NOMO-1 (cell line): ENCODE measurements at regions not wholly inside any gene's neighbourhood (a gene's known extent, or its start where the extent isn't known, plus 50 kb on each side); places are given as distances from the start of the nearest gene placed in this dataset.
A peak's percentile ranks its signal among the peaks of the same experiment; 100 is the strongest.

ENCODE experiments used
- DNase-seq, 2 experiments: peaks; one replicate each; lab custom pipeline; 2025; ENCODE audit not compliant: unreplicated experiment in 2 of 2; lab: John Stamatoyannopoulos, UW

DNA sequence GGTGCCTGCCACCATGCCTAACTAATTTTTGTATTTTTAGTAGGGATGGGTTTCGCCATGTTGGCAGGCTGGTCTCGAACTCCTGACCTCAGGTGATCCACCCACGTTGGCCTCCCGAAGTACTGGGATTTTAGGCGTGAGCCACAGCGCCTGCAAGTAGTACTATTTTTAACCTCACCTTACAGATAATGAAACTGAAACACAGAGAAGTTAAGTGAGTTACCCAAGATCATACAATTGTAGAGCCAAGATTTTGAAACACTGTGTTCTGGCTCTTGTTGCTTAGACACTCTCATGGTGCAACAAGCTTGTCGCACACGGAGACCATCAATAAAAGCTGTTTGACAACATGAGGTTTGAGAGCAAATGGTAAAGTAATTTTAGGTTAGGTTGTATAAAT is 159.1 kb upstream of the LMNTD1 start:
- DNase-seq = peak; percentile 6 to 59

DNA sequence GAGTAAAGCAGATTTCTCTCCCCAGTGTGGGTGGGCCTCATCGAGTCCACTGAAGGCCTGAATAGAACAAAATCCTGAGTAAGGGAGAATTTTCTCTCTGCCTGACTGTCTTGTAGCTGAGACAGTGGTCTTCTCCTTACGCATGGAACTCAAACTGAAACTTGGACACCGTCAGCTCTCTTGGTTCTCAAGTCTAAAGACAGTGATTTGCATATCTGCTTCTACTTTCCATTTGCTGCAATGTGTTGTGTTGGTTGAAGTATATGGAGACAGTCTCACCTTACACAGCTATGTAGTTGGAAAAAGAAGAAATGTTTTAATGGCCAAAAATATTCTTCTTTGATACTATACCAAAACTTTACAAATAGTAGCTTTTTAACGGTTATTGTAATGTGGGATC is 160.2 kb upstream of the LMNTD1 start:
- no peak for DNase-seq

DNA sequence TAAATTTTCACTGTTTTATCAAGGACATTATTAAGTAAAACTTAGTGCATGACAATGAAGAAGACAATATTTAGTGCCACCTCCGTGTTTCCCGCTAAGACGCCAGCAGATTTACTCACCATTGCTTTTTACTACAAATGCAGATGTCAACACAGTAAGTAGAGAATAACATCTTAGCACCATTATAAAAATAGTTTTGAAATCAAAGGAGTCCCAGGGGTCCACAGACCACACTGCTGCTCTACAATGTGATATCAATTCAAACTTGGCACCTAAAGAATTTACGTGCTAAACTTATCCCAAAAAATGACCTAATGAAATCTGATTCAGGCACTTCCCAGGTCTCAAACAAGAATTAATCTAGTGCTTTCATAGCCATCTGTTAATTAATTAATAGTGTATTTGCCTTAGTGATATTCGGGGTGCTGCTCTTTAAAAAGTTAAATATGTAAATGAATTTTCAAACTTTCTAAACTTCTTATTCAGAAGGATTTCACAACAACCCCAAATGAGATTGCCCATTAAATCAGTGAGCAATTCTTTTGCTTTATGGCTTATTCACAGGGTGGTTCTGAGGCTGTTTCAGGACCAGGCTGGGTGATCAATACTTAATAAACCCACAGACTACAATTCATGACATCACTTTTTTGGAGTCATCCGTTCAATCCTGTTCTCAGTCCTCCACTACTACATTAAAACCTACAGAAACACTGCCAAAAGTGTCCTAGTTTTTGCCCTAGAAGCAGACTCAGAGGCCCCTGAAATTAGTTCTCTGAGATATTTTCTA is 161.3 kb upstream of the LMNTD1 start:
- no peak for DNase-seq

DNA sequence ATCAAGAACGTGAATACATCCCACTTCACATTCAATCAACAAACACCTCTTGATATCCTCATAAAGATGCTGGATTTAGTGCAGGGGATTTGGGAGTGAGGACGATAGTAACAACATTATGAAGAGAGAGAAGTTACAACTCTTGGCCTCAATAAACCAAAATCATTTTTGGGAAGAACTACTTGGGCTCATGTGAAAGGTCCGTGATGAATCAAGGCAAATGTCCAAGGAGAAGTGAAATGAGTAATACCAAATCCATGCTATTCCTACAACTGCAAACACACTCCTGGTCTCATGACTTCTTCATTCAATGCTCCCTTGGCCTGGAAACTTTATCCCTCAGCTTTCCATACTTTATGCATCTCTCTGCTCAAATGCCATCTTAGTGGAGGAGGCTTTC is 162.0 kb upstream of the LMNTD1 start:
- no peak for DNase-seq

DNA sequence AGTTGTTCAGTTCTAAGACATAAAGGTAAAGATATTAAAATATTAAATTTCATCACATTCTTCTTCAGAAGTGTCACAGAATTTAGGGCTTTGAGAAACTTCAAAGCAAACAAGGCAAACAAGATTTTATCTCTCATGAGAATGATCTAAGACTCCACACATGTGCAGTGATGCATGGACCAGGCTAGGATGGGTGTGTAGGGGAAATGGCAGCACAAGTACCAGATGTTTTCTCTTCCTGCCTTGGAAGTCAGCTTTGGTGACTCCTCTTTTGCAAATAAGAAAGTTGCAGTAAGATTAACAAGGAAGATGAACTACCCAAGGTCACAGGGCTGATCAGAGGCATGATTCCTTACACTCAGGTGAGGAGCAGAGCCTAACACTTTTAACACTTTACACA is 163.8 kb upstream of the LMNTD1 start:
- no peak for DNase-seq

DNA sequence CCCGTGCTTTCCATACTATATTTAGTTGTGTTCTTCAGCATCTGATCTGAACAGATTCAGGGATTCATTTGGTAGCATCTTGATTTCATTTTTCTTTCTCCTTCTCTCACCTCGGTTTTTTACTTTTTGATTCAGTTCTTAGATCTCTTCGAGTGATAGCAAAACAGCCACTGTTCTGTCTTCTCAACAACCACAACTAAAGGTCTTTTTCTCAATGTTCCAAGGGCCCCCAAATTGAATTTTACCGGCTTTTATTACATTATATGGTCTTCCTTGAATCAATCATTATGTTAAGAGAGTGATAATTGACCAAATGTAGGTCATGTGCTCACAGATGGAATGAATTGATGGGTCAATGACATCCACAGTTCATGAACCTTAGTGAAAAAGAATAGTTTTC is 164.5 kb upstream of the LMNTD1 start:
- no peak for DNase-seq

DNA sequence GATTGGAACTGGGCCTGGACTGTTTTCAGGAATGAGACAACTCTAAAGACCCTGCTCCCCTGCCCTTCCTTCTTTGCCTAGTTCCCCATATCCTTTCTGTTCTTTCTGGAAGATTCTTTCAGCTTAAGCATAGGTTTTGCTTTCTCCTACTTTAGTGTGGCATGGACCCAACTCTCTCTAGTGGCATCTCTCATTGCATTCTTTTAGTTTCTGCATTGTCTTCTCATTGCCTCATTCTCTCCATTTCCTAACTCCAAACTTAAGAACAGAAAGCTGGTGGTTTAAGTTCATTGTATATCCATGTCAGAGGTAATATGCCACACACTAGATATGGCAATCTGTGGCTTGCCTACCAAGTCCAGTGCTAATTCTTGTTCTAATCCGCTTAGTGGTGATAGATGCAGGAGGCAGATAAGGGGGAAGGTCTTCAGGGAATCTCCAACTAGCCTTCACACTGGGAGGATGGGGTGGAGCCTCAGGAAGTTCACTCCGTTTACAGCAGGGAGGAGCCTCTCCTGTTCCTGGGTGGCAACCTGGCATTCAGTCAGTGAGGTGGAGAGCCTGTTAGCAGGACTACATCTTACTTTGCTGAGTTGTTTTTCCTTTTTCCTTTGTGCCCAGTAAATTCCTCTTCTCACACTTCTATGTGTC is 165.1 kb upstream of the LMNTD1 start:
- DNase-seq = no peak

DNA sequence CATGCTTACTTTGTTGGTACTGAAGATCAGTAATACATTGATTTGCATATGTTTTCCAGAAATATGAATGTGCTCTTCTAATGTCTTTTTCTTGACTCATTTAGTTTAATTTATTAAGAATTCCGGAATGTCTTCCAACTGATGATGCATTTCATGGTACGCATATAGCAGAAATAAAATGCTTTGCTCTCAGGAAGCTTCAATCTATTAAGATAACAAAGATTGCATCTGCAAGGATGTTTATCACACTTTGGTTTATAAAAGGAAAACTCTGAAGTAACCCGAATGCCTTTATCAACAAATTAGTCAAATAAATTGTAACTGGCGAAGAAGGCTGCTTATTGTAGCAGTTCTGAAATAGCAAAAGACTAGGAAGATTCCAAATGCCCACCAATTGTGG is 166.4 kb upstream of the LMNTD1 start:
- DNase-seq = no peak

DNA sequence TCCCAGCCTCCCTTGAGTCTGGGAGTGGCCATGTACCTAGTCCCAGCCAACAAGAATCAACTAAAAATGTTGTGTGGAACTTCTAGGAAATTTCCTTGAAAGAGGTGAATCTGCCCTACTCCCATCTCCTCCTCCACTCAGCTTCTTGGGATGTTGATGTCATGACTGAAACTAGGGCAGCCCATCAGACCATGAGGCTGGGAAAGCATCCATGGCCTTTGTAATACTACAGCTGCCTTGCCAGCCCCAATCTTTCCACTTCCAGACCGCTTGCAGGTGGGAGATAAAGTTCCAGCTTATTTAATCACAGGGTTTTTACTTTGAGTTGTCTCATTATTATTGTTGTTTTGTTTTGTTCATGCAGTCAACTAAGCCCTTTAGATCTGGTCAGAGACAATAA is 170.3 kb upstream of the LMNTD1 start:
- DNase-seq = no peak

DNA sequence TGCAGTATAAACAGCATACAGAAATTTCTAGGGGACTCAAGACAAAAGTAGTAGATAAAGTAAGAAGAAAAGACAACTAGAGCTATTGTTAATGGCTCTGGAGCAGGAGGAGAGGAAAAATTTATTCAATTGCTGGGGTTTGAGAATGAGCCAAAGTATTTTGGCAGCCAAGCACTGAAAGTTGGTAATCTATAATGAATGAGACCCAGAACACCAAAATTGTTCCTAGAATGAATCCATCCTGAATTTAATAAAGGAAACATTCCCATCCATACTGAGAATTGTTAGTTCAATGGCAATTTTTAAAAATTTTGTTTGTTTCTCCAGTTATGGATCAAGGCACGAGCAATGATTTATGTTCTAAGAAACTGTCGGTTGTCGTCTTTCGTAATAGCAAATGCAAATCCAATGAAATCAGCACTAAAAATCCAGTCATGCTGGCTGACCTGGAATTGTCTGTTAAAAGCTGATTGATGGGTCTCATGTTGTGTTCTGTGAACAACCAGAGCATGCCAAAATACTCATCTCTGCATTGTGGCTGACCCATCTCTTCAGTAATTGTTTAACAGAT is 170.9 kb upstream of the LMNTD1 start:
- DNase-seq = peak in 1 of 2 experiments; percentile 10

DNA sequence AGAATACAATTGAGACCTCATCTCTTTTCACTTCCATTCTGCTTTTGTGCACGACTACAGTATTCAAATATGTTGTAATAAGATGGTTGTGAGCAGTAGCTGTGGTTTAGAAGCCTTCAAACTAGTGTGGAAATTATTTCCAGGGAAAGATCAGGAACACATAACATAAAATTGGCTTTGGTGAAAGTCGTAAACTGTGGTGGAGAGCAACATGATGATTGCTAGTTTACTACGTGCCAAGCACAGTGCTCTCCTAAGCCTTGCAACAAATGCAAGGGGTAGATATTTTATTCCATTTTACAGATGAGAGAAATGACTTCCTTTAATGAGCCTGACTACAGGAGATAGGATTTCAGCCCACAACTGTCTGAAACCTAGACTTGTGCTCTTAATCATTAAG is 172.4 kb upstream of the LMNTD1 start:
- DNase-seq = no peak

DNA sequence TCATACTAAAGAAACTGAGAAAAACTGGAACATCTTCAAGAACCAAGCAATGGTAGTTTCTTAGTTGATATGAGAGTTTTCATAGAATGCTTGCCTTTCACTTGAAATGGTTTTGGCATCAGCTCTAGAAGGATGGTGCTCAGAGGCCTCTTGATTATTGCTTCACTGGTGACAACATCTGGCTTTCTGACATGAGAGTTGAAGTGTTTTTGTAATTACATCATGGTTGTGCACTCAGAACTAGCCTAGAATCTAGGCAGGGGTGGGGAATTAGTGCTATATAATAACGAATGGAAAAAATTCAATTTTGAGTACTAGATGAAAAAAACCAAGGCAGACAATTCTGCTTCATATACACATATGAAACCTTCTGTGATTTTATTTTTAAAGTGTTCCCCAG is 172.8 kb upstream of the LMNTD1 start:
- peak in 1 of 2 experiments; percentile 8 for DNase-seq

DNA sequence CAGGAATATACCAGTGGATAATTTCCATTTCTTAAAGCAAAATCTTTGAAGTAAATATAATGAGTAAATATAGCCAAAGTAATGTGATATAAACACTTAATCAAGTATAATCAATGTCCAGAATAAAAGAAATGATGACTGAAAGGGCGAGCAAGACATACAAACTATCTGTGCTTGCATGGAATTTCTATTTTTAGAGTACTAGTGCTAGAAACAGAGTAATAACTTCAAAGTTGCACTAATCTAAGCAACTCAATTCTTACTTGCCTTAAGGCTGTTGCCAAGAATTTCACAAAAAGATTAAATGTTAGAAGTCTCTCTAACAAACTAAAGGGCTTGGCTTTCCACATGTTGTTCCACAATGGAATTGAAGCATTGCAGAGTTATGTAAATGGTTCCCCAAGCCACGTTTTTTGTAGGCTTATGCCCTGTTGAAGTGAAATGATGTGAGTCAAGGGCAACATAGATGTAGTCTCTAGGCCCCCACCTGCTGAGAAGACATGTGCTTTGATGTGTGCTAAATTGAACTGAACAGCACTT is 175.0 kb upstream of the LMNTD1 start:
- DNase-seq = no peak

DNA sequence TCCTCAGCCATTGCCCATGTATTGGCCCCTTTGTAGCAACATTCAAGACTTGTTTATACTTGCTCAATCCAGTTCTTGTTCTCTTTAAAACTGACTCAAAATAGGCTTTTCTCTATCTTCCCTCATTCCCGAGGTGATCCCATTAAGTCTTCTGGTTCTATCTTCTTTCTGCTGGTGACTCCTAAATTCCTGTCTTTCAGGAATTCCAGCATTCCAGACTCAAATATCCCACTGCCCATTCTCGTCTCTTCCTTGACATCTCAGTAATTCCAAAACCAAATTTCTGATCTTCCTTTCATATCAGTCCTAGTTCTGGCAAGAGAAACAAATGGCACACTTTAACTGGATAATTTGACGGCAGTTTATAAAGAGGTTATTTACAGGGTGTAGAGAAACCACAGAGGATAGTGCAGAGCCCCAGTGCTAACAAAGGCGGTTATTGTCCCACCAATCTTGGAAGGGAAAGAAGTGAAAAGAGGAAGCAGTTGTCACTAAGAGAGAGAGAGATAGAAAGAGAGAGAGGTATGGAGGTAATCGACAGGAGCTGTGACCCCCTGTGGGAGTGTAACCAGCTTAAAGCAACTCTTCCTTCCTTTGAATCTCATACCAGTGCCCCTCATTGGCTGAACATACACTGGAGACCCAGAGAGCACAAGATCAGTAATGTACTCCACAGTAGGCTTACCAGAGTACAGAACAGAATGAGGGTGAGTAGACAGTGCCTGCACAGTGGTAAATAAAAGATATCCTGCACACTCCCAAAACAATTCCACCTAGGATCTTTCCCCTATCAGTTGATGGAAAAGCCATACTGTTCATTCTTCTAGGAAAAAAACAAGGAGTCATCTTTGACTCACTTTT is 177.6 kb upstream of the LMNTD1 start:
- DNase-seq = peak; percentile 64 to 91

DNA sequence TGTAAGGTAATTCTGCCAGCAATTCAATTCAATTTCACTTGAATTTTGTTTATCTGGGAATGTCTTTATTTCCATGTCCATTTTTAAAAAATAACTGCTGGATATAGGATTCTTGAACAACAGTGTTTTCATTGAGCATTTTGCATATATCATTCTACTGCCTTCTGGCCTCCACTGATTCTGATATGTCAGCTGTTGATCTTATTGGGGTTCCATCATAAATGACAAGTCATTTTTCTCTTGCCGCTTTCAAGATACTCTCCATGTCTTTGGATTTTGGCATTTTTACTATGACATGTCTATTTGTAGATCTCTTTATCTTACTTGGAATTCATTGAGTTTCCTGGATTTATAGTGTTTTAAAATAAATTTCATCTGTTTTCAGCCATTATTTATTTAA is 180.5 kb upstream of the LMNTD1 start:
- no peak for DNase-seq

DNA sequence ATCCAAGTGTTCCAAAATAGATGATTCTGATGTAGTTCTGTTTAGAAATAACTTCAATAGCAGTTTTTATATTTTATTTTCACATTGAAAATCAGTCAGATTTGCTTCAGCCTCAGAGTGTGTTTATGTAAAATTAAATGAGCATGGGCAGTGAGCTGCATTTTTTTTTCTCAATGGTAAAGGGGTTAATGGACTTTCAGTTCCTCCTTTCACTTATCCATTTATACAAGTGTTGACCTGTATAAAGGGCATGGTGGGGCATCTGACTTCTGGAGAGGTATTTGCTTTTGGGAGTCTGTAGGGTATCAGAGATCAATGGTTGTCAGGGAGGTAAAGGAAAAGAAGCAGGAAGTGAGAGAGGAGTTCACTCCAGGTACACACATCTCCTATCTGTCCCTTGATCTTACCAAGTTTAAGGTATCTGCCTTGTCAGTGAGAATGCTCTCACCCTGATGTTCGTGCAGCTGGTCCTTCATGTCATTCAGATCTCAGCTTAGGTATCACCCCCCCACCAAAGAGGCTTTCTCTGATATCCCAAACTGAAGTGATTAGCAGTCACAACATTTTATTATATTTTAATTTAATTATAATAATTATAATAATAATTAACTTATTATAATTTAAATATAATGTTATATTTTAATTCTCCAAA is 181.6 kb upstream of the LMNTD1 start:
- DNase-seq = peak; percentile 56 to 77

DNA sequence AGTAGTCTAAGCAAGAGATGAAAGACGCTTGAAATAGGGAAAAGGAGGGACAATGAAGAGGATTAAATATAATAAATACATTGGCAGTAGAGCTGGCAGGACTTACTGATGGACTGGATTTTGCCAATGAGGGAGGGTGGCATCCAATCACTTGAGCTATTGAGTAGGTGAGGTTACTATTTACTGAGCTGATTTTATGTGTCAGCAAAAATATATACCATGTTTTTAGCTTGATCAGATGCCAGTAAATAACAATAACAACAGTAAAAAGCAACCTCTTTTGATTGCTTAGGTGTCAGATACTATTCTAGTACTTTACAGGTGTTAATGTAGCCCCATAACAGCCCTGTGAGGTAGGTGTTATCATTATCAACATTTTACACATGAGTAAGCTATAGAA is 187.5 kb upstream of the LMNTD1 start:
- no peak for DNase-seq

DNA sequence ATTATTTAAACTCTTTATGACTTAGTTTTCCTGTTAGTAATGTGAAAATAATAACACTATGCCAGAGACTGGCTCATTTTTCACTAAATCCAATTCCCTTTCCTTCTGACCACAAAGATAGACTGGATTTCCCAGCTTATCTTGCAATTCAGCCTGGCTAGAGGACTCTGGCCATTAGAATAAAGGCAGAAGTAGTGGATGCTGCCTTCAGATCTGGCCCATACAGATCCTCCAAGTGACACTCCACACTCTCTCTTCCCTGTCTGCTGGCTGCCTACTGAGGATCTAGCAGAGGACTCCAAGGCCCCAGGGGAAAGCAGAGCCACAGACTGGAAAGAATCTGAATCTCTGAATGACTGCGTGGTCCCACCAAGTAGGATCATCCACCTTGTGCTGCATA is 188.8 kb upstream of the LMNTD1 start:
- DNase-seq = no peak

DNA sequence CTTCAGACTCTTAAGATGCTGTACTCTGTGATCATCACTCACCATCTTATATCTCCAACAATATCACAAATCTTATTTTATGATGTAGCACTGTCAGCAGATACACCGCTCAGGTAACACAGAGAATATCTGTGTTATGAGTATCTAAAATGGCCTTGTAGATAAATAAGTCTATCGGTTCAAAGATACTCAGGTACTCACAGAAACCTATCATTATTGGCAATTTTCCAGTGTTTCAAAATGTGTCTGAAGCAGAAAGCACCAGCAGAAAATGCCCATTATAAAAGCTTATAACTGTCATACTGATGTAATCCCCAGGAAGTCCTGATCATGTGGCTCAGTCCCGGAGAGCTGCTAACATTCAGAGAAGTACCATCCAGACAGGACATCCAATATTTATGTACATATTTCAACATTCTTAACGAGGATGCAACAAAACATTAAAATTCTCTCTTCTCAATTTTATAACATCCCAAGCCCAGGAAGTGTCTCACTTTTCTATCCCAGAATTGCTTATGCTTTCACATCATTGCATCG is 190.7 kb upstream of the LMNTD1 start:
- DNase-seq = peak in 1 of 2 experiments; percentile 39

DNA sequence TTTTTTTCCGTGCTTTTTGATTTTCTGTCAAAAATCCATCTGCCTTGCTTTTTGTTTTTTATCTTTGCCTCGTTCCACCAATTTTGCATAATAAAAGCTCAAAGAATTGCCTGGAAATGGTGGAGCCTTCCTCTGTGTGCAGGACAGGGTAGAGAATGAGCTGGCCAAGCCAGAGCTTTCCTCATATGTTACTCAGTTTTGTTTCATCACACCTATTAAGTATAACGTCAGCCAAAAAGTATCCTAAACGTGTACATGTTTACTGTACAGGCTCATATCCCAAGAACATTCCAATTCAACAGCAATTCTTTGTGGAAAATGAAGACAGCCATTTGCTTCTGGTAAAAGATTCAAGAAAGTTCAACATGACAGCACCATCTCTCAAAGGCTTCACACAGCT is 191.2 kb upstream of the LMNTD1 start:
- DNase-seq = no peak
